ENCODE measurements at regions not wholly inside any gene's neighbourhood (a gene's known extent, or its start where the extent isn't known, plus 50 kb on each side); places are given as distances from the start of the nearest gene placed in this dataset.

- TF ChIP-seq POLR2AphosphoS5 (IDR thresholded peaks at IDR 0.05; ENCODE audit: low read depth) (no peak), CTCF (IDR thresholded peaks at IDR 0.05; ENCODE audit: insufficient read depth, low read length) (no peak), SPI1 (IDR thresholded peaks at IDR 0.05; ENCODE audit: borderline replicate concordance, low read depth) (no peak), REST (IDR thresholded peaks at IDR 0.05; ENCODE audit: insufficient replicate concordance, low read depth) (no peak), GABPA (IDR thresholded peaks at IDR 0.05; ENCODE audit: low read depth) (no peak)
- Histone ChIP-seq H3K27ac (replicated peaks) (no peak overlapping the region), H3K4me3 (replicated peaks; ENCODE audit: insufficient read depth, low read length) (no peak overlapping the region), H3K27me3 (ENCODE audit: insufficient read depth, poor library complexity, severe bottlenecking) (no peaks in the 10 kb centered on the region)
- DNase-seq (ENCODE audit: low read depth in 1 of 2, low spot score in 1 of 2) = no peak
These were observed 150.8 kb upstream of the ARHGAP28 start for GRCh38 chr18:6578686-6579085.

GRCh38 chr18:6579486-6579885, 150.0 kb upstream of the ARHGAP28 start:
- TF ChIP-seq GABPA (IDR thresholded peaks at IDR 0.05; ENCODE audit: low read depth) = no peak
- Histone ChIP-seq H3K27ac (replicated peaks) (no peak overlapping the region), H3K4me3 (replicated peaks; ENCODE audit: insufficient read depth, low read length) (no peak overlapping the region), H3K27me3 (ENCODE audit: insufficient read depth, poor library complexity, severe bottlenecking) (peaks cover 4% of the 10 kb centered on the region)
- DNase-seq (ENCODE audit: low read depth in 1 of 2, low spot score in 1 of 2) = no peak

GRCh38 chr18:6580401-6580800, 149.1 kb upstream of the ARHGAP28 start:
- H3K27me3 ChIP-seq (ENCODE audit: insufficient read depth, poor library complexity, severe bottlenecking) = peaks cover 4% of the 10 kb centered on the region
- no peak overlapping the region for H3K27ac ChIP-seq (replicated peaks)
- TF ChIP-seq SPI1 (IDR thresholded peaks at IDR 0.05; ENCODE audit: borderline replicate concordance, low read depth) (no peak), REST (IDR thresholded peaks at IDR 0.05; ENCODE audit: insufficient replicate concordance, low read depth) (no peak), CTCF (IDR thresholded peaks at IDR 0.05; ENCODE audit: insufficient read depth, low read length) (no peak)
- no peak overlapping the region for H3K4me3 ChIP-seq (replicated peaks; ENCODE audit: insufficient read depth, low read length)
- DNase-seq (ENCODE audit: low read depth in 1 of 2, low spot score in 1 of 2) = no peak

GRCh38 chr18:6589923-6590322, 139.6 kb upstream of the ARHGAP28 start:
- TF ChIP-seq POLR2AphosphoS5 (IDR thresholded peaks at IDR 0.05; ENCODE audit: low read depth) (no peak), CTCF (IDR thresholded peaks at IDR 0.05; ENCODE audit: insufficient read depth, low read length) (no peak), REST (IDR thresholded peaks at IDR 0.05; ENCODE audit: insufficient replicate concordance, low read depth) (no peak), GABPA (IDR thresholded peaks at IDR 0.05; ENCODE audit: low read depth) (no peak), SPI1 (IDR thresholded peaks at IDR 0.05; ENCODE audit: borderline replicate concordance, low read depth) (no peak)
- no peak overlapping the region for H3K4me3 ChIP-seq (replicated peaks; ENCODE audit: insufficient read depth, low read length)
- no peak for DNase-seq (ENCODE audit: low read depth in 1 of 2, low spot score in 1 of 2)
- H3K27me3 ChIP-seq (ENCODE audit: insufficient read depth, poor library complexity, severe bottlenecking) = no peaks in the 10 kb centered on the region
- H3K27ac ChIP-seq (replicated peaks) = no peak overlapping the region
